Lung microvascular endothelial cell (primary cell): ENCODE measurements at regions not wholly inside any gene's neighbourhood (a gene's known extent, or its start where the extent isn't known, plus 50 kb on each side); places are given as distances from the start of the nearest gene placed in this dataset.
A peak's percentile ranks its signal among the peaks of the same experiment; 100 is the strongest.

Experiments
- DNase-seq, 2 donors: peaks; one replicate each; pipeline versions ENCODE4 v3.0.0 to v3.0.0-alpha.2; 2010; ENCODE audit warnings: low read depth in 2 of 2

- DNase-seq: no peak
Observed at GRCh38 chr16:86632206-86632605, 53.9 kb downstream of the FOXL1 start.

- no peak for DNase-seq
Observed at GRCh38 chr16:86632944-86633343, 54.6 kb downstream of the FOXL1 start.

GRCh38 chr16:86634292-86634691 is 55.9 kb downstream of the FOXL1 start:
- peak; percentile 21 to 27 for DNase-seq

DNA sequence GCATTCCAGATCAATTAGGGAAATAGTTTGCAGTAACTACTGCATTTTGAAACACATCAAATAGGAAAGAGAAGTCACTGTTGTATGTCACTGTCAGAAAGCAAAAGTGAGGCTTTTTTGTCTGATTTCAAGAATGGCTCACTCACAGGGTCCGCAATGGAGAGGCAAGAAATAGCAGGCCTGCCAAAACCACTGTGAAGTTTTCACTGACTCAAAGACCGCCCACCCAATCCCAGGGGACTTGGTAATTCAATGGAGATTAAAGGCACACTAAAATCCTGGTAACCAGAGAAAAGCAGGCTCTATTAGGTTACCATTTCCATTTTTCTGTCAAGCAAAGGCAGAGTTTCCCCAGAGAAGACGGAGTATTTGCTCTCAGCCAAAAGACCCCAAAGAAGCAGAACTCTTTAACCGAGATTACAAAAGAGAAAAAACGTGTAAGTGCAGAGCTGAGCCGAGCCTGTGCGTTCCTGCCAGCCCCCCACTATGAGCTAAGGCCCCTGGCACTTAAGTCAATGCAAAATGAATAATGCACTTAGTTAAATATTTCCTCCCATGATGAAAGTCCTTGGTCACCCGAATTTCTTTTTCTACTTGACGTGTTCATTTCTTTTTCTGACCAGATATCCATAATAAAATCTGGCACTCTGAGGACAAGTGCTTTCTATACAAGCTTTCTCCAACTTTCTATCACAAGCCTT is 57.0 kb downstream of the FOXL1 start:
- DNase-seq: no peak

- no peak for DNase-seq
Observed at GRCh38 chr16:86635926-86636325, 57.6 kb downstream of the FOXL1 start.

DNA sequence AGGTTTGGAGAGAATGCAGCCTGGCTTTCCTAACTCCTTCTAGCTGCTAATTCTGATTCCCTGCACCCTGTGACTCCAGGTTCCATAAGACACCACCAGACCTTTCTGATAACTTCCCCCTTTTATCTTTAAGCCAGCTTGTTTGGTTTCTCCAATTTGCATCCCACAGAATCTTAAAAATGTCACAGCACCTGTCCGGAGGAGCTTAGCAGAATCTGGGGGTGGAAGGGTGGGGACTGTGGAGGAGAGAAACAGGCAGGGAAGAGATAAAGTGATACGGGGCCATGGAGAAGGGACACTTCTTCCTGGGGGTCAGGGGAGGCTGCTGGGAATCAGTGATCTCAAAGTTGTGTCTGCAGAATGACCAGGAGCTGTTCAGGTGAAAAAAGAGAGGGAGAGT is 59.4 kb downstream of the FOXL1 start:
- DNase-seq: no peak

- no peak for DNase-seq
Observed at GRCh38 chr16:86638642-86639041, 60.3 kb downstream of the FOXL1 start.

DNA sequence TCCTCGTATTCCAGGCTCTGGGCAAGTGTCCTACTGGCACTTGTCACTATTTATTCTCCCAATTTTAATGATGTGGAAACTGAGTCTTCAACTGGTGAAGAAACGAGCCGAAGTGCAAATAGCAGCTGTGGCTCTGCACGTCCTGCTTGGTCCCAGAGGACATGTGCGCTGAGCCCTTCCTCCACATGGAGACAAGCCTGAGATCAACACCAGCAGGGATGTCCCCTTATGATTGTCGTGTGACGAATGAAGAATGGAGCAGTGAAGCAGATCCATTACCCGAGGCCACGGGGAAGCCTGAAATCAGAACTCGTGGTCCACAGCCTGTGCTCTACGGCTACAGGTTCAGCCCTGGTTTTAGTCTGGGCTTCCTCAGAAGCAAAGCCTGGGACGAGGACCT is 61.0 kb downstream of the FOXL1 start:
- DNase-seq: no peak

DNA sequence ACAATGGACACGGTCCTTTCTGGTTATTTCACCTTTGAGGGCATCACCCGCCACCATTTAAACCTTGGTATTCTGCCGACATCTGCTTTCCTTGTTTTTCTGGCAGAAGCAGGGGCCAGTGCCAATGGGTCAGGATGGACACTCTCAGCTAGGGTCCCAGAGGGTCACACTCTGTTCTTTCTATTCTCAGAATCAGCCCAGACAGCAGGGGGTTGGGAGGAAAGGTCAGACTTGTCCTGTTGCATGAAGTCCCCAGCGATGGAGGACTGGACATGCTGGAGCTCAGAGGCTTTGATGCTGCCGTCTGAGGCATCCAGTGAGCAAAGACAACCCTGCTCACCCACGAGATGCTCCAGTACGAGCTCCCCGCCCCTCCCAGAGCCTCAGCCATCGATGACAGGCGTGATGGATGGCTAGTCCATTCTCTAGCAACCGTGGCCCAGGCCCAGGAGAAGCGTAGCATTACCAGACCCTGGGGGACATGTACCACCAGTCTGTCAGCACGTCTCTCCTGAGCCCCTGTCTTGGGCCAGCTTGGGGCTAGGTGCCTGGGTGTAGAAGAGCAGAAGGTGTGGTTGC is 62.0 kb downstream of the FOXL1 start:
- no peak for DNase-seq

GRCh38 chr16:86642087-86642486 is 63.7 kb downstream of the FOXL1 start:
- DNase-seq: no peak

- DNase-seq: no peak
Observed at GRCh38 chr16:86643671-86644070, 65.3 kb downstream of the FOXL1 start.

- DNase-seq: no peak
Observed at GRCh38 chr16:86647561-86647960, 69.2 kb downstream of the FOXL1 start.

- DNase-seq: no peak
Observed at GRCh38 chr16:86649875-86650274, 71.5 kb downstream of the FOXL1 start.

GRCh38 chr16:86651013-86651627 is 72.8 kb downstream of the FOXL1 start:
- no peak for DNase-seq

DNA sequence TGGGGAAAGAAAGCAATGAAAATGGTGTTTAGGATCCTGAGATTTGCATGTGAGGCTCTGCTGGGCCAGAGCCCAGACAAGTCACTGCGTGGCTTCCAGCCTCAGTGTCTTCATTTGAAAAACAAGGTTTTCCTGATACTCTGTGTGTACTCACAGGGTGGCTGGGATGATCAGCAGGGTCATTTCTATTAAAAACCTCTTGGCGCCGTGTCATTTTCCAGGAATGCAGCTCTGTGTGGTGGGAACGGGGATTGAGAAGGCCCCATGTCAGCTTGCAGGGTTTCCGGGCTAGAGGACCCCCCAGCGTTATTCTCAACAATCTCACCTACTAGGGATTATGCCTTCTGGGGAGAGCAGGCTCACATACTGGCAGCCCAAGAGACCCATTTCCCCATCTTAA is 73.5 kb downstream of the FOXL1 start:
- peak in 1 of 2 donors; percentile 62 for DNase-seq

DNA sequence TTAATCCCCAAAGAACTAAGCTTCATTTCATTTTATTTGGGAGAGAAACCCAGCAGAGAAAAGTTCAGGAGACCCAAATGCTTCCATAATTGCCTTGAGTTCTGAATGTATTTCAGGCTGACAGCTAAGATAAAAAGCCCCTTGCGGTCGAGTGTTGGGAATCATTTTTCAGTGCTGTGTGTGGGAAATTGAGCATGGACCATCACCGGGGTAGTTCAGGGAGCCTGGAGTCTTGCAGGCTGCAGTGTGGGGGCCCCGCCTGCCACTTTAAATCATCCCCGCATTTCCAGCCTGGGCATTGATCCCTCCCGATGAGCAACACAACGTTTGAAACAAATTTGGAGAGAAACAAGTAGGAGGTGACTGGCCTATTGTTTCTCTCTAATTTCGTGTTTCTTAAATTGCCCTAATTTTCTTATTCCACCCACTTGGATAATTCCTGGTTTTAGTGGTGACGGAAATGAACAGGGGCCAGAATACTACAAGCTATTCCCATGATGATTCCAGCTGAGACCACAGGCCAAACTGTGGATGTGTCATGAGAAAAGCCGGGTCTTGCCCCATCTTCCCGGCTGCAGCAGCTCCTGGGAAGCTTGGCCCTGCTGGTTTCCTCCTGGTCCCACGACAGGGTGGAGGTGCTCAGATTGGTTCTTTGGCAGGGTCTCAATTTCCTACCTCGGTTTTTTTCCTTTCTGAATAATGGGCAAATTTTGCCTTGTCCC is 75.1 kb downstream of the FOXL1 start:
- no peak for DNase-seq

GRCh38 chr16:86657972-86658371 is 79.6 kb downstream of the FOXL1 start:
- DNase-seq: no peak

DNA sequence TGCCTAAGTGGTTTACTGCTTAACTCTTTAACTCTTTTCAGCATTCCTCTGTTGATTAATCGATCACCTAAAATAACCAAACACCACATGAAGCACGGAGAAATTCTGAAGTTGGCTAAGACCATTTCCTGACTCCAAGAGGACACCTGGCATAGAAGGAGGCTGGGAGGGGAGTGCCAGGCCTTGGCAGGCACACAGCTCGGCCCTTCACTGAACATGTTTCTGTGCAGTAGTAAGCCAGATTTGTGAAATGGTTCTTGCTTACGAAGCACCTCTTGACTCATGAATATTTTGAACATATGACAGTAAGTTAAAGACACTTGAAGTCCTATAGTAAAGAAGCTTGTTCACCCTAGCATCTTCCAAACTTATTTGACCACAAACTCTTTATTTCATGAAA is 82.3 kb downstream of the FOXL1 start:
- no peak for DNase-seq

DNA sequence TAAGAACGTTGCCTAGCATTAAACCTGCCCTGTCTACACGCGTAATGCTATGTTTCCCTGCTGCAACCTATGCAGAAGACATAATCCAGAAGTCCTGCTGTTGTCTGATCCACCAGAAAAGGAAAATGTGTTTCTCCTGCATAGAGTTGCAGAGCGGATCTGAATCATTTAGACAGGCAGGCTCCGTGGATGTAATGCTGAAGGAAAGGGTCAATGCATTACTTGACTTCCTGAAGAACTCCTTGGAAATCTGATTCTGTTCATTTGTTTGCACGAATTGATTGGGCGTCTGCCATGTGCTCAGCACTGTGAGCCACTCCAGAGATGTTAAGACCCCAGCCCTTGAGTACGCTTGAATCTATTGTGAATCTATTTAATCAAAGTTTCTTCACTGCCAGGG is 83.4 kb downstream of the FOXL1 start:
- DNase-seq: peak in 1 of 2 donors; percentile 82

- no peak for DNase-seq
Observed at GRCh38 chr16:86662195-86662594, 83.8 kb downstream of the FOXL1 start.

- DNase-seq: no peak
Observed at GRCh38 chr16:86662740-86663139, 84.4 kb downstream of the FOXL1 start.

GRCh38 chr16:86663685-86664521 is 85.6 kb downstream of the FOXL1 start:
- DNase-seq: no peak
